HCT116 (cell line): ENCODE measurements at regions not wholly inside any gene's neighbourhood (a gene's known extent, or its start where the extent isn't known, plus 50 kb on each side); places are given as distances from the start of the nearest gene placed in this dataset.

Experiments used
- CBX3 ChIP-seq: IDR thresholded peaks from 2 replicates; pipeline ENCODE4 v1.6.1; 2012; ENCODE audit warnings: low read depth
- EGR1 ChIP-seq: IDR thresholded peaks from 2 replicates; pipeline ENCODE4 v1.6.1; 2012; ENCODE audit warnings: low read depth
- EZH2 ChIP-seq: fragments of 200-600 bp; sonication (generic); IDR thresholded peaks from 2 replicates; pipeline ENCODE4 v1.6.1; 2017; ENCODE audit warnings: antibody characterized with exemption, mixed run types
- EZH2phosphoT487 ChIP-seq: fragments of 200-600 bp; IDR thresholded peaks from 2 replicates; pipeline ENCODE4 v1.6.1; 2018; ENCODE audit warnings: antibody characterized with exemption, borderline replicate concordance
- FOSL1 ChIP-seq: IDR thresholded peaks from 2 replicates; pipeline ENCODE4 v1.6.1; 2012; ENCODE audit warnings: low read depth
- JUND ChIP-seq: IDR thresholded peaks from 2 replicates; pipeline ENCODE4 v1.6.1; 2012
- MAX ChIP-seq: IDR thresholded peaks from 2 replicates; pipeline ENCODE4 v1.6.1; 2012
- POLR2A ChIP-seq: IDR thresholded peaks from 2 replicates; pipeline ENCODE4 v1.7.0; 2011; ENCODE audit warnings: borderline replicate concordance; ENCODE audit not compliant: insufficient read depth, insufficient read length; ENCODE audit errors: extremely low read depth
- POLR2AphosphoS5 ChIP-seq: IDR thresholded peaks from 2 replicates; pipeline ENCODE4 v1.6.1; 2011; ENCODE audit warnings: mild to moderate bottlenecking, low read depth, low read length, moderate library complexity
- YY1 ChIP-seq: IDR thresholded peaks from 2 replicates; pipeline ENCODE4 v1.6.1; 2011; ENCODE audit warnings: low read length, low read depth, moderate library complexity, mild to moderate bottlenecking; ENCODE audit not compliant: insufficient replicate concordance; ENCODE audit errors: extremely low read depth
- ZFX ChIP-seq: fragments of 450-650 bp; IDR thresholded peaks from 2 replicates; pipeline ENCODE4 v1.6.1; 2017
- TF ChIP-seq, protein P1 (sequence below): IDR thresholded peaks from 2 replicates; pipeline ENCODE4 v1.6.1; 2012; ENCODE audit warnings: low read depth
- TF ChIP-seq, protein P2 (sequence below), 3 experiments: fragments of 200-600 bp in 1 of 3; sonication (generic) in 1 of 3; IDR thresholded peaks in 2 of 3; conservative IDR thresholded peaks in 1 of 3; 2 replicates each; pipeline ENCODE4 v1.5.1; 2012 to 2017; ENCODE audit warnings: low read depth in 2 of 3, low read length in 2 of 3, antibody characterized with exemption in 1 of 3, borderline replicate concordance in 1 of 3, control low read depth in 1 of 3, mild to moderate bottlenecking in 1 of 3, mixed read lengths in 1 of 3, mixed run types in 1 of 3, moderate library complexity in 1 of 3; ENCODE audit not compliant: insufficient read depth in 1 of 3

- TF ChIP-seq EZH2phosphoT487 (no peak), POLR2AphosphoS5 (no peak), POLR2A (no peak), EZH2 (no peak), FOSL1 (no peak), ZFX (no peak), MAX (no peak), CBX3 (no peak), YY1 (no peak), JUND (no peak), EGR1 (no peak)
- TF ChIP-seq, protein P1, sequence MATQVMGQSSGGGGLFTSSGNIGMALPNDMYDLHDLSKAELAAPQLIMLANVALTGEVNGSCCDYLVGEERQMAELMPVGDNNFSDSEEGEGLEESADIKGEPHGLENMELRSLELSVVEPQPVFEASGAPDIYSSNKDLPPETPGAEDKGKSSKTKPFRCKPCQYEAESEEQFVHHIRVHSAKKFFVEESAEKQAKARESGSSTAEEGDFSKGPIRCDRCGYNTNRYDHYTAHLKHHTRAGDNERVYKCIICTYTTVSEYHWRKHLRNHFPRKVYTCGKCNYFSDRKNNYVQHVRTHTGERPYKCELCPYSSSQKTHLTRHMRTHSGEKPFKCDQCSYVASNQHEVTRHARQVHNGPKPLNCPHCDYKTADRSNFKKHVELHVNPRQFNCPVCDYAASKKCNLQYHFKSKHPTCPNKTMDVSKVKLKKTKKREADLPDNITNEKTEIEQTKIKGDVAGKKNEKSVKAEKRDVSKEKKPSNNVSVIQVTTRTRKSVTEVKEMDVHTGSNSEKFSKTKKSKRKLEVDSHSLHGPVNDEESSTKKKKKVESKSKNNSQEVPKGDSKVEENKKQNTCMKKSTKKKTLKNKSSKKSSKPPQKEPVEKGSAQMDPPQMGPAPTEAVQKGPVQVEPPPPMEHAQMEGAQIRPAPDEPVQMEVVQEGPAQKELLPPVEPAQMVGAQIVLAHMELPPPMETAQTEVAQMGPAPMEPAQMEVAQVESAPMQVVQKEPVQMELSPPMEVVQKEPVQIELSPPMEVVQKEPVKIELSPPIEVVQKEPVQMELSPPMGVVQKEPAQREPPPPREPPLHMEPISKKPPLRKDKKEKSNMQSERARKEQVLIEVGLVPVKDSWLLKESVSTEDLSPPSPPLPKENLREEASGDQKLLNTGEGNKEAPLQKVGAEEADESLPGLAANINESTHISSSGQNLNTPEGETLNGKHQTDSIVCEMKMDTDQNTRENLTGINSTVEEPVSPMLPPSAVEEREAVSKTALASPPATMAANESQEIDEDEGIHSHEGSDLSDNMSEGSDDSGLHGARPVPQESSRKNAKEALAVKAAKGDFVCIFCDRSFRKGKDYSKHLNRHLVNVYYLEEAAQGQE = no peak
- TF ChIP-seq, protein P2, sequence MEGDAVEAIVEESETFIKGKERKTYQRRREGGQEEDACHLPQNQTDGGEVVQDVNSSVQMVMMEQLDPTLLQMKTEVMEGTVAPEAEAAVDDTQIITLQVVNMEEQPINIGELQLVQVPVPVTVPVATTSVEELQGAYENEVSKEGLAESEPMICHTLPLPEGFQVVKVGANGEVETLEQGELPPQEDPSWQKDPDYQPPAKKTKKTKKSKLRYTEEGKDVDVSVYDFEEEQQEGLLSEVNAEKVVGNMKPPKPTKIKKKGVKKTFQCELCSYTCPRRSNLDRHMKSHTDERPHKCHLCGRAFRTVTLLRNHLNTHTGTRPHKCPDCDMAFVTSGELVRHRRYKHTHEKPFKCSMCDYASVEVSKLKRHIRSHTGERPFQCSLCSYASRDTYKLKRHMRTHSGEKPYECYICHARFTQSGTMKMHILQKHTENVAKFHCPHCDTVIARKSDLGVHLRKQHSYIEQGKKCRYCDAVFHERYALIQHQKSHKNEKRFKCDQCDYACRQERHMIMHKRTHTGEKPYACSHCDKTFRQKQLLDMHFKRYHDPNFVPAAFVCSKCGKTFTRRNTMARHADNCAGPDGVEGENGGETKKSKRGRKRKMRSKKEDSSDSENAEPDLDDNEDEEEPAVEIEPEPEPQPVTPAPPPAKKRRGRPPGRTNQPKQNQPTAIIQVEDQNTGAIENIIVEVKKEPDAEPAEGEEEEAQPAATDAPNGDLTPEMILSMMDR (IDR thresholded peaks at IDR 0.05 in 2 of 3, conservative IDR thresholded peaks at IDR 0.05 in 1 of 3; ENCODE audit: borderline replicate concordance in 1 of 3, insufficient read depth in 1 of 3, low read depth in 2 of 3, low read length in 2 of 3) = no peak
These were observed 117.1 kb upstream of the ANTXRL start for GRCh38 chr10:46169736-46170135.
